HG03064 (cell line): ENCODE measurements at regions not wholly inside any gene's neighbourhood (a gene's known extent, or its start where the extent isn't known, plus 50 kb on each side); places are given as distances from the start of the nearest gene placed in this dataset.
A peak's percentile ranks its signal among the peaks of the same experiment; 100 is the strongest.
"Not testable (repeated sequence)": the region's sequence is repeated elsewhere in the genome, so short reads cannot be mapped to it uniquely, and the experiment has no call there.

Experiments
- ATAC-seq: cut with Tn5 transposase; IDR thresholded peaks from one replicate; pipeline ENCODE4 v1.9.1; 2021; ENCODE audit warnings: low read depth; ENCODE audit not compliant: unreplicated experiment

DNA sequence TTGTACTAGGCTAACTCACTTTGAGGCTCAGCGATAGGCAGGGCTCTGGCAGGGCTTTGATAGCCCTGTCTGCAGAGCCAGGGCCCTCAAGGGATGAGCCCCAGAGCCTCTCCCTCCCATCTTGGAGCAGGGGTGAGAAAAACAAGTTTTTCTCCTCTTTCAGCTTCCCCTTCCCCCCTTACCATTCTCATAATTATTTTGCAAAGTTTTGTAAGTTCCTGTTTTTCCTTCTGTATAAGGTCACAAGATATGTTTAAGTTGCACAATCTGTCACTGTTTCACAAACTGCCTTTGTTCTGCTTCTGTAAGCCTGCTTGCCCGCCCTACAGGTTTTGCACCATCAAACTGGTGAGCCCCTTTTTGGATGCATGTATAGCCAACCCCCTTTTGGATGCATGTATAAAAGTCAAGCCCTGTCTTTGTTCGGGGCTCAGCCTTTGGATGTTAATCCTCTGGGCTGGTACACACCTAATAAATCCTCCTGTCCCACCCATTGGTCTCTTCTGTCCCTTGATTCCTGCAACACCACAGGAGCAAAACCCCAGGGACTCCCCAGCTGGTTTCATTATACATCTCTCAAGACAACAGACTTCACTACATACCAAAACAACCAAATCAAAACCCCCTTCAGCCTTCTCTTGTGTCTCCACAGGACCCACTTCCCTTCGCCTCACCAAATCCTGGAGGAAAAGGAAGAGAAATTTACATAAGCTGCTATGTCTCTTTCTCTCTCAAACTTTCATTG, 52.5 kb upstream of the RESF1 start:
- ATAC-seq: no peak

DNA sequence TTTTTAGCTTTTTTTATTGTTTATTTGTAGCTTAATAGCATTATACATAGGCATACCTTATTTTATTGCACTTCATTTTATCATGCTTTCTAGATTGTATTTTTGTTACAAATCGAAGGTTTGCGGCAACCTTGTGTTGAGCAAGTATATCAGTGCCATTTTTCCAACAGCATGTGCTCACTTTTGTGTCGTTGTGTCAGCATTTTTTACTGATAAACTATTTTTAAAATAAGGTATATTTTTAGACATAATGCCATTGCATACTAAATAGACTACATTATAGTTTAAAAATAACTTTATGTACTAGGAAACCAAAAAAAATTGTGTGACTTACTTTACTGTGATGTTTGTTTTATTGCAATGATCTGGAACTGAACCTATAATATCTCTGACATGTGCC, 56.2 kb upstream of the RESF1 start:
- ATAC-seq: no peak

DNA sequence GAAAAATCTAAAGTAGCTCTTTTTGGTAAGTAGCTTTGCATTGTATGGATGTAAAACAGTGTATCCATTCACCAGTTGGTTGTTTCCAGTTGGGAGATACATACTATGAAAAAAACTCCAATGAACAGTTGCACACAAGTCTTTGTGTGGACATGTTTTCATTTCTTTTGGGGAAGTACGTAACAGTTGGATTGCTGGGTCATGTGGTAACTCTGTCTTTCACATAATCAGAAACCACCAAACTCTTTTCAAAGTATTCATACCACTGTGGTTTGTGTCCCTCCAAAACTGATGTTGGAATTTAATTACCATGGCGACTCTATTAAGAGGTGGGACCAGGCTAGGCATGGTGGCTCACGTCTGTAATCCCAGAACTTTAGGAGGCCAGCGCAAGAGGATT, 58.9 kb upstream of the RESF1 start:
- ATAC-seq: no peak

DNA sequence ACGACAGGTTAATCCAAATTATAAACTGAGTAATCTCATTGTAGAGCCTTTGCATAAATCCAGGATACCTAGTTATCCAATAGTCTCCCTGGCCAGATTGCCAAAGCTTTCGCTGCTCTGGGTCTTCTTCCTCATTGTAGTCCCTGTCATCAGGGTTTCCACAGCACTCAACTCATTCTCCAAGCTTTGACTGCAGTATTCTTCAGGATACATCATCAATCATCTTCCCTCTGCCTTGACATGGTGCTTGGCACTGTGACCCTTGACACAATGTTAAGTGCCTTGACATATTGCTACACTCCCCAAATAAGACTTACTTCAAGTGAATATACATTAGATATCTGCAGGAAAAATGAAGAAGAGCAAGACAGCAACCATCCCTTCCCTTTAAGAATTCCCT, 60.1 kb upstream of the RESF1 start:
- no peak for ATAC-seq

DNA sequence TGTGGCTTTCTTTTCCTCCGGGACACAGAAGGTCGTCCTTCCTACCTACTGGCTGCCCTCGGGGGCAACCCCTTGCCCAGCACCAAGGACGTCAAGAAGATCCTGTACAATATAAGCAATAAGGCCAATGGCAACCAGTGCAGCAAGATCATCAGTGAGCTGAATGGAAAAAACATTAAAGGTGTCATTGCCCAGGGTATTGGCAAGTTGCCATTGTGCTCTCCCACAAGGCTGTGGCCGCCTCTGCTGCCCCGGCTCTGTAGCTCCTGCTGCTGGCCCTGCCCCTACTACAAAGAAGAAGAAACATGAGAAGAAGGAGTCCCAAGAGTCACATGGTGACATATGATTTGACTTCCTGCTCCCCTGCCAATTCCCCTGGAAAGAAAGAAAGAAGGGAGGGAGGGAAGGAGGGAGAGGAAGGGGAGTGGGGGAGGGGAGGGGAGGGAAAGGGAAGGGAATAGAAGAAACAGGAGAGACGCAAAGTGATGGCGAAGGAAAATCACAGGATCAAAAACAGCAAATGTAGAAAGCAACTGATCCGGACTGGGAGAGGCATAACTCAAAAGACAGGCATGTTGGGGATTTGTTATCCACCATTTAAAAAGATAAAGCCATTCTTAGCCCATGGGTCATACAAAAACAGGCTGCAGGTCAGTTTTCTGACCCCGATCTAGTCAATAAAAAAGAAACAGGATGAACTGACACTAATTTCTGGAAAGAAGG, 61.3 kb upstream of the RESF1 start:
- ATAC-seq: no peak

DNA sequence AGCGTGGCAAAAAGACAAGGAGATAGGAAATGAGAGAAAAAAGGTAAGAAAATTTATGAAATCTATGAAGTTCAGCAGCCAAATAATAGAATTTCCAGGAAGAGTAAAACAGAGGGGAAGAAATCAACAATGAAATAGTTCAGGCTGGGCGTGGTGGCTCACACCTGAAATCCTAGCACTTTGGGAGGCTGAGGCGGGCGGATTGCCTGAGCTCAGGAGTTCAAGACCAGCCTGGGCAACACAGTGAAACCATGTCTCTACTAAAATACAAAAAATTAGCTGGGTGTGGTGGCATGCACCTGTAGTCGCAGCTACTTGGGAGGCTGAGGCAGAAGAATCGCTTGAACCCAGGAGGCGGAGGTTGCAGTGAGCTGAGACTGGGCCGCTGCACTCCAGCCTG, 62.1 kb upstream of the RESF1 start:
- not testable (repeated sequence) for ATAC-seq

DNA sequence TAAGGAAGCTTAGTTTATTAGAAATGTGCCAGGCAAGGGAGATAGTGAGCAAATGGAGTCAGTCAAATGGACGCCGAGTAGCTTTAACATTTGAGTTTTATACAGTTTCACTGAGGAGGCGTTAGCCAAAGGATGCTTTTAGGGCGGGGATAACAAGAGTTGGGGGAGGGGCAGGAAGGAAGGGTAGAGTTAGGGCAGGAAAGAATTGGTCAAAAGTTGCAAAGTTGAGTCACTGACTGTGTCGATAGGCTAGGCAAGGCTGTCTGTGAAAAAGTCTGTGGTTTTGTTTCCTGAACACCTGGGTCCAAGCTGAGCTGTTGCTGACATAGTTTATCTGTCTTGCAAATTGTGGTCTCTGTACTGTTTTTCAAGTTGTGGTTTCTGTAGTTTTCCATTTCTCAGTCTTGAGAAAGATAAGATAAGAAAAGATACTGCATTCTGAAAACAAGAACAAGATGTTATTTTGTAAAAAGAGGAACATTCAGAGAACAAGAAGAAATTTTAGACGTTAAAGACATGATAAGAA, 62.6 kb upstream of the RESF1 start:
- peak; percentile 97 for ATAC-seq

DNA sequence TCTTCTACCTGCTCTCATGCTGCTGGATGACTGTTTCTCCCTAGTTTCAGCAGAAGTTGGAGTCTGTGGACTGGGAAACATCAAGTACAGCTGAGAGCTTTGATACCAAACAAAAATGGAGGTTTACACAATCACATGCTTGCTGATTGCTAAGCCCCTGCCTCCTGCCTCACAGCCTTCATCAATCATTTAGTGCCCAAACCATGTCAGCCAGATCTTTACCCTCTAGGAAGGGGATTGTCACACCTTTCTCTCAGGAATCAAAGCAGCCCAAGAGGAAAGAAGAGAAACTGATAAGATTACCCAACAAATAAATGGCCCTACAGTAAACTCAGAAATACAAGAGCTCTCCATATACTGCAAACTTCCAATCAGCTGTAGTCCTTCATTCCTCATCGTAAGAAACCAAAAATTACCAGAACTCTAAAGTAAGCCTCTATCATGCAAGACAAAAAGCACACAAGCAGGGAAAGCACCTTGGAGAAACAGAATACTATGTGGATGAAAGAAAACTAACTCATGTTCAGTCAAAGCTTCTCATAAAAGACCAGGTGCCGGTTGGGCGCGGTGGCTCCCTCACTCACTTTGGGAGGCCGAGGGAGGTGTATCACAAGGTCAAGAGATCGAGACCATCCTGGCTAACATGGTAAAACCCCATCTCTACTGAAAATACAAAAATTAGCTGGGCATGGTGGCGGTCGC, 63.6 kb upstream of the RESF1 start:
- no peak for ATAC-seq

DNA sequence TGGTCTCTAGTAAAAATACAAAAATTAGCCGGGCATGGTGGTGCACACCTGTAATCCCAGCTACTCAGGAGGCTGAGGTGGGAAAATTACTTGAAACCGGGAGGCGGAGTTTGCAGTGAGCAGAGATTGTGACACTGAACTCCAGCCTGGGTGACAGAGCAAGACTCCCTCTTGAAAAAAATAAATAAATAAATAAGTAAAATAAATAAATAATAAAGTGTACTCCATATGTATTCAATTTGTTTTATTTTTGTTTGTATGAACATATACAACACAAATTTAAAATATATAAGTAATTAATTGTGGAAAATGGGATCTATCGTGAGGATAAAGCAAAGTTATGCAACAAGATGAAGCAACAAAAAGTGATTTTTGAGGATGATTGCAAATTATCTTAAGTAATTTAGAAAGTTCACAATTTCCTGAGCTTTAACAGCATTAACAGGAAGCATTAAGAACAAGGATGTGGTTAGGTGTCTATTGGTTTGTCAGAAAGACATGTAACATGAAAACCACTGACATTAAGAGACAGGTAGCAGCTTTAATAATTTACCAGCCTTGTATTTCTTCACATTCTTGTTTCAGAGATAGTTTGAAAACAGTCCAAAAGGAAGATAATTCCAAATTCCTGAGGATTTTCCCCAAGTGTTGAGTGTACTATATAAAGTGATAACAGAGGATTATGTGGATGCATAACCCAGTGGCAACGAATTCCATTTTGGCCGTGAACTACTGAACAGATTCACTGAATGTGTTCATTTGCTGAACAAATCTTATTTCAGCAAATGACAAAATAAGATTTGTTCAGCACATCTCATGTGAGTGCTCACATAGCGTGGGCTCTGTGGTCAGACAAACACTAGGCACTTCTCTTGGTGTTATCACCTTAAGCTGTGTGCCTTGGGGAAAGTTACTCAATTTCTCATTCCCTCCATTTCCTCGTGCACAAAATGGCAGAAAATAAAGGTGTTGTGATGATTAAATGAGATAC, 68.6 kb upstream of the RESF1 start:
- no peak for ATAC-seq

DNA sequence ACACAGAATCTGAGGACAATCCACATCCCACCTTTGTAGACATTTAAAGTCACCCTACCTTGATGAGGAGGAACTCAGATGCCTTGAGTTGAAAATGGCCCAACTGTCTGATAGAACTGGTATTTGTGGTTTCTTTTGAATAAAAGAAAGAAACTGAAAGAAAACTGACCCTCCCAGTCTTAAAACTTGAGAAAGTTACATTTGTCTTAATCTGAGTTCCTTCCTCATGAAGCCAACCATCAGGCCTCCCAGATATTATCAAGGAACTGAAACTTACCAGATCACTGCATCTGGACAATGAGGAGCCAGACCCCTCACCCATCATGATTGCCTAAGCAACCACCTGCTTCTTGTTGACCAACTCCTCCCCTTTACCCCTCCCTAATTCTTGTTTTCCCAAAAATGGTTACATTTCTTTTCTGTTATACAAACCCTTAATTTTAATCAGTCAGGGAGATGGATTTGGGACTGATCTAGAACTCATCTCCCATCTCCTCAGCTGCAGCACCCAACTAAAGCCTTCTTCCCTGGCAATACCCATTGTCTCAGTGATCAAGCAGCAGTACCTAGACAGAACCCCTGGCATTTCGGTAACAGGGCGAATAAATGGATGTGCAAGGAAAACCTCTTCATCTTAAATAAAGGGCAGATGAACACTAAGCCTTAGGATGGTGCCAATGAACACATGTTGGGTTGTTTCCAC, 72.0 kb upstream of the RESF1 start:
- ATAC-seq: no peak

DNA sequence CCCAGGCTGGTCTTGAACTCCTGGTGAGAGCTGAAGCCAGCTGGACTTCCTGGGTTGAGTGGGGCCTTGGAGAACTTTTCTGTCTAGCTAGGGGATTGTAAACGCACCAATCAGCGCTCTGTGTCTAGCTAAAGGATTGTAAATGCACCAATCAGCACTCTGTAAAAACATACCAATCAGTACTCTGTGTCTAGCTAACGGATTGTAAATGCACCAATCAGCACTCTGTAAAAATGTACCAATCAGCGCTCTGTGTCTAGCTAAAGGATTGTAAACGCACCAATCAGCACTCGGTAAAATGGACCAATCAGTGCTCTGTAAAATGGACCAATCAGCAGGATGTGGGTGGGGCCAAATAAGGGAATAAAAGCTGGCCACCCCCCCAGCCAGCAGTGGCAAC, 76.5 kb upstream of the RESF1 start:
- not testable (repeated sequence) for ATAC-seq

DNA sequence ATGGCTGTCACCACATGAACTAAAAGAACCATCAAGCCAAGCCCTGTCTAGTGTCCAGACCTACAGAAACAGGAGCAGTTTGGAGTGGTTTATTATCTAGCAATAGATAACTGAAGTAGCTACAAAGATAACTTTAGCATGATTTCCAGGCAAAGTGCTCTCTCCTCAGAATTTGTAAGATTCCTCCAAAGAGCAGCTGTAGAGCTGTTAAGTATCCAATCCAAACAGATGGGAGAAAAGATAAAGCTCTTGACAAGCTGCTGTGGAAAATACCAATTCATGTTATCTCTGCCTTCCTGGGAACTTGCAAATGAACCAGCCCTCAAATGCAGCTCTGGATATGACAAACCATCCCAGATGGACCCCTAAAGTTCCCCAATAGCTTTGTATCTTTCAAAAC, 78.9 kb upstream of the RESF1 start:
- ATAC-seq: no peak

DNA sequence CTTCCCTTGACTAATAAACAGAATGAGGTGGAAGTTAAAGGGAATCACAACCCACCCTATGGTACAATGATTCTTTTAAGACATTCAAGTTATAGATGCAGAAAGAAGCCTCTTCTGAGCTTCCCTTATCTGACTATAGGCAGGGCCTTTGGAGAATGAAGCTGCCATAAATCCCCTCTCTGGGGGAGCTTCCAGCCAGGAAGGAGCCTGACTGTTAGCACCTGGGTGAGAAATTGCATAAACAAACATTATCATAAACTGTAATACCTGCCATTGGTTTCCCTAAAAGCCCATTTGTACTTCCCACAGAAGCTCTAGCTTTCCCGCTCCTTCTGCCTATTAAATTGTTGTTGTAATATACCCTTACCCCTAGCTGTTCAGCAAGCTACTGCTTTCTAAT, 81.3 kb upstream of the RESF1 start:
- no peak for ATAC-seq

DNA sequence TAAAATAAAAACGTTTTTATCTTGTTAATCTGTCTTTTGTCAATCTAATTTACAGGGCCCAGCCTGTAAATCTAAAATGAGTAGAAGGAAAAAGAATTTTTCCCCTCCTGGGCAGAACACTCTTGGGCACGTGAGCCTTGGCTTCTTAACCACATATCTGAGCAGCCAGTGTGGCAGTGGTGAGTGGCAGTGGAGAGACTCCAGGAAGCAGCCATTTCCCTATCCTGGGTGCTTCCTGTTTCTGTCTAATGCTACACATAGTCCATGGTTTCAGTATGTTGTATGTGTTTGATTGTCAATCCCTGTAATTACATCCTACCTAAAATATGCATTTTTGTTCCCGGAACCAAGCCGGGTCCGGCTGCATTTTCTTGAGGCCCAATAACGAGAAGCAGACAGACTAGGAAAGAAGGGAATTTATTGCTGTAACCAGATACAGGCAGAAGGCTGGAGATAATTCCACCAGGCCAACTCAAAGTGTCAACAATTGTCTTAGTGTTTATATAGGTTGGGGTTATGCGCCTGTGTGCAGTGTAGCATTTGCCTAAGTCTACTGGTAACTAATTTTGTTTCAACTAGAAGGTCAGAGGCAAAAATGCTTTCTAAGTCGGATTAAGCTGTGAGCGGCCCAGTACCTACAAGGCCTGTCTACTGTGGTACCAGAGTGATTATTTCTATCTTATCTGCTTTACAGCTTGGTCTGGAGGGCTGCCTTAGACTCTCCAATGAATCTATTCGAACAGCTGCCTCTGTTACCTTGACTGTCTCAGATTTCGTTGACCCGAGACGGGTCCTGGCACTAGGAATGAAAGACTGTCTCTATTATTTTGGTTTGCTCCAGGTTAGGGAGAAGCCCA, 82.4 kb upstream of the RESF1 start:
- ATAC-seq: no peak

DNA sequence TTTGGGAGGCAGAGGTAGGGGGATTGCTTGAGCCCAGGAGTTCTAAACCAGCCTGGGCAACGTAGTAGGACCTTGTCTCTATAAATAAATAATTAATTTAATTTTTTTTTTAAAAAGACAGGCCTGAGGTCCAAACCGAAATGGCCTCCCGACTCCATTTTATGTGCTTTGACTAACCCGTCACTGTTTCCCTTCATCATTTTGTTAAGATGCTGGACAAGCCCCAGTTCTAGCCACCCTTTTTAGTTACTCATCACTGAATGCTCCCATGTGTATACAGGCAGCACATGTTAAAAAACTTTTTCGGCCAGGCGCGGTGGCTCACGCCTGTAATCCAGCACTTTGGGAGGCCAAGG, 83.6 kb upstream of the RESF1 start:
- no peak for ATAC-seq

DNA sequence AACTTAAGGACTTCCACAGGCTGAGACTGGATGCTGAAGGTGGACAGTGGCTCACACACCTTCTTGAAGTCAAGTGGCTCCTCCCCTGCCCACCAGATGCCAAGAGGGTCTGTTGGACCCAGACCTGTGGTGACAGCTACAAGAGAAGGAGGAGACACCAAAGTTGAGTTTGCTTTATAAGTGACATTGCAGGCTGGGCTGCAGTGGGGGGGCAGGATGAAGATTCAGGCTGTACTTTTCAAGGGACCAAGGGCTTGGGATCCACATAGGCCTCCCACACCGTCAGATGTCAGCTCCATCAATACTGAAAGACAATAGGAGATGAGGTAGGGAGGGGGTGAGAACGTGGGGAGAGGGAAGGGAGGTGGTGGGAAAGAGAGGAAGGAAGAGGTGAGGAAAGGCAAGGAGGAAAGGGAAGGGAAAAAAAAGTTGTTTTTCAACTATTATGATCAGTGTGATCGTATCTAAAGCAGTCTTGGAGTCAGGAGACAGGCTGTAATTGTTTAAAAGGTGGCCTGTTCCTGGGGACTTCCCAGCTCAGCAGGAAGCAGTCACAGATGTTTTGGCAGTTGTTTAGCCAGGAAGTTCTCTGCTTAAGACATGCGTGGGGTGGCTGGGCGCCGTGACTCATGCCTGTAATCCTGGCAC, 84.1 kb upstream of the RESF1 start:
- ATAC-seq: peak; percentile 79

DNA sequence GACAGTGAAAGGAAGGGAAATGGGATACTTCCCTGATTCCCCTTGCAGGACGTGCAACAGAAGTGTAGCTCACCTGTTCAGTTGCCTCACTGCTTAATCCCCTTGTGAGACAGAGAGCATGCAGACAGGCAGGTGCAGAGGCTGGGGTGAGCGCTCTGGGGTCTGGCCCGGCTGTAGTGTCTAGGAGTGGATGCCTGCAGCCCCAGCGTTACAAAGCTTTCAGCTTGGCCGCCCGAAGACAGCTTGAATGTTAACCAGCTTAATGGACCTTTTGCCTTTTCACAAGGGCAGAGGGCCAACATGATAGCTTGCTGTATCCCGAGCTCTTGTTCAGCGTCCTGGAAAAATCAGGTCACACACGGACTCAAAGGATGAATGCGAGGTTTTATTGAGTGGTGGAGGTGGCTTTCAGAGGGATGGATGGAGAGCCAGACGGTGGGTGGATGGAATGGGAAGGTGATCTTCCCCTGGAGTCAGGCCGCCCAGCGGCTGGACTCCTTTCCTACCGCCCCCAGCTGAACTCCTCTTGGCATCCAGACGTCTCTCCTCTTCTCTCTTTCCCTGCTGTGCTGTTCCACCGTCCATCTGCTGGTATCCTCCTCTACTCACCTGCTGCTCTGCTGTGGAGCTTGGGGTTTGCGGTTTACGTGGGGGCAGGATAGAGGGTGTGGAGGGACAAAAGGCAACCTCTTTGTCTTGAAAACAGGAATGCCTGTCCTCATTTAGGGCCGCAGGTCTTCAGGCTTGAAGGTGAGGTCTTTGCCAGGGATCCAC, 86.2 kb upstream of the RESF1 start:
- no peak for ATAC-seq

DNA sequence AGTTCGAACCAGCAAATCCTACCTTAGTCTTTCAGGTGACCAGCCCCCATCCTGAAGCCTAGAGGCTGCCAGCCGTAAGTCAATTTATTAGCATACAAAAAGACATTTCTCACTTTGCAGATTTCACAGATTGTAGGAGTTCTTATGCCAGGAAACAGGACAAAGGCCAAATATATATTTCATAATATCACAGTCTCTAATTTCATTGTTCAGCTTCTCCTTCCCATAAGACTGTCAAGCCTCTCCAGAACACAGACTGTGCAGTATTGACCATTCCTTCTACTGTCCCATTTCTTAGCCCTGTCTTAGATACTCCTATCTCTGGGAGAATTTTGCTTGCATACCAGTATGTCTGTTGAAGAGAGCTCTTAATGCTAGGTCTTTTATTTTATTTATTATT, 89.2 kb upstream of the RESF1 start:
- no peak for ATAC-seq
